GM23338 (cell line): ENCODE measurements at regions not wholly inside any gene's neighbourhood (a gene's known extent, or its start where the extent isn't known, plus 50 kb on each side); places are given as distances from the start of the nearest gene placed in this dataset.

Source experiments
- CTCF ChIP-seq, 2 experiments: fragments of 200-600 bp in 1 of 2; sonication (generic) in 1 of 2; conservative IDR thresholded peaks; 2 replicates each; pipeline versions ENCODE4 v1.5.1 to v1.6.1; 2016 to 2017; ENCODE audit warnings: antibody characterized with exemption in 2 of 2, low read depth in 2 of 2, mild to moderate bottlenecking in 2 of 2, moderate library complexity in 1 of 2
- ETS1 ChIP-seq: IDR thresholded peaks from 2 replicates; pipeline ENCODE4 v1.6.1; 2016; ENCODE audit warnings: antibody characterized with exemption
- EZH2 ChIP-seq: fragments of 200-600 bp; sonication (generic); IDR thresholded peaks from one replicate; pipeline ENCODE4 v1.8.0; 2017; ENCODE audit warnings: antibody characterized with exemption, mild to moderate bottlenecking, low read depth; ENCODE audit not compliant: unreplicated experiment
- POLR2AphosphoS5 ChIP-seq: IDR thresholded peaks from 2 replicates; pipeline ENCODE4 v1.6.1; 2016; ENCODE audit warnings: antibody characterized with exemption, low read depth

- TF ChIP-seq CTCF (conservative IDR thresholded peaks at IDR 0.05; ENCODE audit: low read depth in 2 of 2) = no peak
- TF ChIP-seq ETS1 = no peak
- TF ChIP-seq EZH2 = no peak
- no peak for TF ChIP-seq POLR2AphosphoS5
Measured at GRCh38 chr16:63714876-63715275, 1407.0 kb downstream of the CDH11 start.
